ENCODE measurements at regions not wholly inside any gene's neighbourhood (a gene's known extent, or its start where the extent isn't known, plus 50 kb on each side); places are given as distances from the start of the nearest gene placed in this dataset.

DNA sequence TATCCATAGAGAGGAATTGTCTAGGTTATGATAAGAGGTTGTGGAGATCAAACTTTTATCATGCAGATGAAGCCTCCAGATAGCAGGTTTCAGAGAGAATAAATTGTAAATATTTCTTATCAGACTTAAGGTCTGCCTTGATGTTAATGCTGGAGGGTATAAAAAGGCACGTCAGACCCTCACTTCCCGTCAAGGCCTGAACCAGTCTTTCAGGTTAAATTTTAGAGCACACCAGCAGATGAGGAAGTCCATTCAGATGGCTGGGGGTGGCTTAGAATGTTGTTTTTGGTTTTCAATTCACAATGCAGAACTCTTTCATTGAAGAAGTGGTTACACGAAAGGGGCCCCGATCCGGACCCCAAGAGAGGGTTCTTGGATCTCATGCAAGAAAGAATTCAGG lies 144.4 kb upstream of the FBXO11 start:
- TF ChIP-seq POLR2A (IDR thresholded peaks at IDR 0.05) (no peak), CTCF (IDR thresholded peaks at IDR 0.05) (no peak)

Measured in right lobe of liver (tissue), 4 donors.